ENCODE measurements at regions not wholly inside any gene's neighbourhood (a gene's known extent, or its start where the extent isn't known, plus 50 kb on each side); places are given as distances from the start of the nearest gene placed in this dataset.

DNA sequence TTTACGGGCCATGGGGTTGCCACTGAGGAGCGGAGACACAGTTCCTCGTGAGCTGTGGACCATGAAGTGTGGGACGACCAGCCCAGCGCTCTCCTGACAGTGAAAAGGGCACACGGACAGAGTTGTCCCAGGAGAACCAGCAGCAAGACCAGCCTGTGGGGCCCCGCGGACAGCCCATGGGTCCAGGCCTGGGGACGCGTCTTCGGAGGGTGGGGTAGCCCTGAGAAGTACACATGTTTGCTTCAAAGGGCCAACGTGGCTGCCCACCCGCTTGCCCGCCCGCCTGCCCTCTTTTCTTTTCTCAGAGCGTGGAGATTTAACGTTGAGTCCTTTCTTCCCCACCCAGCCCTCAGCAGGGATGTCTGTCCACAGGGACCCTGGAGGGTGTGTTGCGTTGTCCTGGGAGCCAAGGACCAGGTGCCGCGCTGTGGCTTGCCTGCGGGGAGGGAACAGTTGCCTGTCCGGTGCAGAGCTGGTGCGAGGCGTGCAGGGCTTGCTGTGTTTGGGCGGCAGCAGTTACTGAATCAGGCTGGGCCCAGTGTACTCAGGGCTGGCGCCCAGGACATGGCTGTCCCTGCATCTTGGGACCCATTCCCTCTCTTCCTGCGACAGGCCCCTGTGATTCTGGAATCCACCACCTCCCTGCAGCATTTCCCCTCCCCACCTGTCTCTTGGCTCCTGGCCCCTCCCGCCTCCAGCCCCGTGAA, 120.1 kb upstream of the HDAC4 start:
- DNase-seq (ENCODE audit: low read depth, low spot score) = no peak

DNA sequence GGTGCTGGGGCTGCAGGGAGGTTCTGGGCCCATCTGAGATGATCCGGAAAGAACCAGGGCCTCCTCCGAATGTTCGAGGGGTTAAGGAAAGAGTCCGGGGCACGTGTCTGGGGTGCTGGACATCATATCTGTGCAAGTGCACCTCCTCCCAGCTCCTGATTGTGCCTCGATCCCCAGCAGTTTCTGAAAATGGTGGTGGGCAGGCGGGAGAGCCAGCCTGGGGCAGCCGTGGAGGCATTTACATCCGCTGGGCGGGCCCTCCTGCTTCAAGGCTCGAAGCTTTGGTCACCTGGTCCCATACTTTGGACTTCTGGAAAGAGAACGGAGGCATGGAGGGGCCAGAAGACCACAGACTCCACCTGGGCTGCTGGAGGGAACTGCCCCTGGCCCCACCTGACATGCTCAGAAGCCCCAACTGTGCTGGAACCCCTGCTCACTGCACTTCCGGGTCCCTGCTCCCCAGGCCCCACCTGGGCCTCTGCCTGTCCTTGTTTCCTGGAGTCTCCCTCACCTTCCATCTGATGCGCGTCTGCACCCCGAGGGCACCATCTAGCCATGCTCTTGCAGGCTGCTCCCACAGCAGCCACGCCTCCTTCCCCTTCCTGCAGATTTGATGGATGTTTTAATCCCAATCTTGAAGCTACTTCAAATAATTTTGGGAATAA, 119.2 kb upstream of the HDAC4 start:
- no peak for DNase-seq (ENCODE audit: low read depth, low spot score)

DNA sequence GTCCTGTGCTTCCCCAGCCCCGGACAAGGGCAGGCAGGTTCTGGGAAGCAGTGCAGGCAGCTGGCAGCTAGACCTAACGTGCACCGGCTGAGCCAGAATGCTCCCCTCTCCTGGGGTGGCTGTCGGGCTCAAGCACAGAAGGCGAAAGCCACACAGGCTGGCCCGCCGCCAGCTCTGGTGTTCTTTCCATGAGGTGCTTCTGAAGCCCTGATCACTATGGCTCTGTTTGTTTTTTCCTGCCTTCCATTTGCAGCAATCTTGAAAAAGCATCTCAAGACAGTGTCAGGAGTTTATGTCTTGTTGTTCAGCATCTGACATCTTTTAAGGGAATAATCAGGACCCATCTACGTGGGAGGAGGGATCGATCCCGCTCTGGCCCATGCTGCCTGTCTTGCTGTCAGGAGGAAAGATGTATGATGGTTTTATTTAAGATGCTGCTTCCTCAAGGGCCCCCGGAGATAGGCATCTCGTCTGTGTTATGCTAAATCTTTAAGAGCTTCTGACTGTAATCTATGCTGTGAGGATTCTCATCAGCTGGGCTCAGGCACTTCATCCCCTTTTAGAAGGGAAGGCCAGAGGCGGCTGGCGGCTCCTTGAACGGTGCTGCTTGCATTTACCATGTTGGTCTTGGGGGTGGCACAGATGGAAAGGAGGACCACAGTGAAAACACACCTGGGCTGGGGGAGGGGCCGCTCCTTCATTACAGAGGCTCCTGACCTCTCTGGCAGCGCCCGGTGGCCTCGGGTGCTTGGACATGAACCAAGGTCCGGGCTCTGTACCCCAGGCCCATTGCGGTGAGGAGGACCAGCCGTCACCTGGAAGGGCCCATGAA, 118.5 kb upstream of the HDAC4 start:
- DNase-seq (ENCODE audit: low read depth, low spot score) = no peak

DNA sequence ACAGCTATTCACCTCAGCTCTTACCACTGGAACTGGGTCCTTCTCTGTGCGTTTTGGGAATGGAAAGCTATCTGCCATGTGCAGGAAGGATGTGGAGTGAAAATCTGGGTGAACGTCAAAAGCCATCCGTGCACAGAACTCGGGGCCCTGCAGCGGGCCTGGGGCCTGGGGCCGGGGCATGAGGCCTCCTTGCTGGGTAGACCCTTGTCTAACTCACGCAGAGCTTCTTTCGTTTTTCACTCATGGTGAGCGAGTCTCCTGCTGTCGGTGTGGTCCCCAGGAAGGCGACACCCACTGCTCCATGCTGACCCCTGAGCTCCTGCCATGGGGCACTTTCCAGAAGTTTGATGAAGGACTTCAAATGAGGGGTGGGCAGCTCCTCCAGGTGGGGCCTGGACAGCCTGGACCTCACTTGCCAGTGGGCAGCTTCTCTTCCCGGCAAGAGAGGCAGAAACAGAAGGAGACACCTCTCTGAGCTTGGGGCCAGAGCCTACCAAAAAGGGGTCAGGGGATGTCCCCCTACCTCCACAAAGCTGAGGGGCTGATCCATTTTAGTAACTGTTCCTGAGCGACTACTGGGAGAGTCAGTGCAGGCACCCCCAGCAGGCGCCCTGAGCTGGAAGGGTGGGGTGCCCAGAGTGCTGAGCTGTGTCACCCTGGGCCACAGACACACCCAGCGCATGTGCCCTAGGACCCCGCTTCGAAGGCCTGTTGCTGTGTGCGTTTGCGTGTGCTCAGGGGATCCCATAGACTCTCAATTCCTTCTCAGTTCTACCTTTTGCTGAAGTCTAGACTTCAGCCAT, 117.7 kb upstream of the HDAC4 start:
- no peak for DNase-seq (ENCODE audit: low read depth, low spot score)

DNA sequence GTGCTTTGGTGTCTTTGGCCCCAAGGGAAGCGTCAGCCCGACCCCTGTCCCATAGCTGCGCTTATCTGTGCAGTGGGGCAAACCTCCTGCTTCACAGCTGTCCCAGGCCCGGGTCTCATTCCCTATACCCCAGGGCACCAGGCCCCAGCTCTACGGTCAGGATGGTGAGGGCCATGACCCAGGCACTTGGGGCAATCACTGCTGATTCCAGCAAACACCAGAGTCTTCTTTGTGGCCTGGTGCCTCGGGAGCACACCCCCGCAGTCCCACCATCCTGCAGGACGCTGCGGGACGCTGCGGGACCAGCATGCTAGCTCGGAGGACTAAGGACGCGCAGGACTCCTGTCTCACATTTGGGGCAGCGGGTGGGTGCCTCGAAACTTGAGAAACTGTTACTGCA, 116.9 kb upstream of the HDAC4 start:
- DNase-seq (ENCODE audit: low read depth, low spot score) = no peak

DNA sequence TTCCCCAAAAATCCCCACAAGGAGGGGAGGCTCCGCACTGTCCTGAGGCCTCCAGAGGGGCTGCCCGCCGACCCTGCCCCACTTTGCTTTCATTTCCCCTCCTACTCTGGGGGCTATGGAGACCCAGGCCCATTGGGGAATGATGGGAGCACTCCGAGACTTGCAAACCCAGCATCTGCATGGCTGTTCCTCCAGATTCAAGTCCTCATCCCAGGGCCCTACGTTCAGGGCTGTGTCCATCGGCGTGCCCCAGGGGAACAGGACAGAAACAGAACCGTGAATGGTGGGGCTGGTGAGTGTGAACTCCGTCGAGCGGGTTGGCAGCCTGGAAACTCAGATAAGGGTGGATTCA, 116.1 kb upstream of the HDAC4 start:
- no peak for DNase-seq (ENCODE audit: low read depth, low spot score)

DNA sequence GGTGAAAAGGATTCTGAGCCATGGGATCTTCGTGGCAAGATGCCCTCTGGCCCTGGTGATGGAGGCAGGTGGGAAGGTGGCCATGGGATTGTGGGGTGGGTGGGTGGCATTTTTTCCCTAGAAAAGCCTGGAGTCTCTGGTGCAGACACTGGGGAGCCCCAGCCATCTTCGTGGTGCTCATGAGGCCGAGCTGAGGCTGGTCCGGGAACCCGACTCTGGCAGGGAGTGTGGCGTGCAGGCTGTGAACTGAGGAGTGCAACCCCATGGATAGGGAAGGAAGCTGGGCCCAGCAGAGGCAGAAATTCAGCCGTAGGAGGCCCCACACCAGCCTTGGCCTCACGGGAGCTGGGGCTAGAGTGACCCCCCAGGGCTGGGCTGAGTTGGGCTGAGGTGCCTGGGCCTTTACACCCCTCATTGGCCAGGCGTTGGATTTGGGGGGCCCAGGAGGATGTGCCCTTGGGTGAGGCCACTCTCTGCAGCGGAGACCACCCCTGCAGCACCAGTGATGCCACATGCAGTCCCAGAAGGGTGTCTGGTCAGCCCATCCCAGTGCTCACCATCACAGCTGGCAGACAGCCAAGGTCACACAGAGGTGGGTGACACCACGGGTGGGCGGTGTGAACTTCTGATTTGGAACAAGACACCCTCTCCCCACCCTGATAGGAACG, 115.6 kb upstream of the HDAC4 start:
- DNase-seq (ENCODE audit: low read depth, low spot score) = no peak

DNA sequence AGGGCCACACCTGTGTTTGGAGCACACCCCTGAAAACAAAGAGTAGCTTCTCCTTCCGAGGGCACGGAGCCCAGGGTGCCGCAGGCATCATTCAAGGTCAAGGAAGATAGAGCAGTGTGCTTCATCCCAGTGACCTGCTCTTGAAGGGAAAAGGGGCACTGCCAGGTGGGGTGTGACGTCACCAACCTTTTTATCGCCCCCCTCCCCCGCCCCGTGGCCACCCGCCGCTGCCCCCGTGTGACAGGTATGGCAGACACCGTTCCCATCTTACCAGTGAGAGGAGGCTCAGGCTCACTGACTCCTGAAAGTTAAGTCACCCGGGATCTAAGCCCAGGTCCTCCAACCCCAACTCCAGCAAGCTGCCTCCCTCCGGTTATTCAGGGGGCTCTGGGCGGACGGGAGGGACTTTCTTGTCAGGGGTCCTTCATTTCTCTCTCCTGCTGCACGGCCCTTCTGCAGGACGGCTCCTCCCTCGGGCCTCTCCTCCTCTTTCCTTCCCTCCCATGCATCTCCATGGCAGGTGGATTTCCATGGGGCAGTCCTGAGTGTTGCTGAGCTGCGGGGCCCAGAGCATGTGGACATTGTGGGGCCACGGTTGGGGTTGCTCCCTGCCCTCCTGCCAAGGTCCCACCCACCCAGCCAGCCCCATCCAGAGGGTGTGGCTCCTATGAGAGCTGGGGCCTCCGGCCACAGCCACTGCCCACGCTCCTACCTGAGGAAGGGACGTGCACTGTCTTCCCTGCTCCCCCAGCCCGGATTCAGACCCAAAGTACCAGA, 114.1 kb upstream of the HDAC4 start:
- DNase-seq (ENCODE audit: low read depth, low spot score) = no peak

DNA sequence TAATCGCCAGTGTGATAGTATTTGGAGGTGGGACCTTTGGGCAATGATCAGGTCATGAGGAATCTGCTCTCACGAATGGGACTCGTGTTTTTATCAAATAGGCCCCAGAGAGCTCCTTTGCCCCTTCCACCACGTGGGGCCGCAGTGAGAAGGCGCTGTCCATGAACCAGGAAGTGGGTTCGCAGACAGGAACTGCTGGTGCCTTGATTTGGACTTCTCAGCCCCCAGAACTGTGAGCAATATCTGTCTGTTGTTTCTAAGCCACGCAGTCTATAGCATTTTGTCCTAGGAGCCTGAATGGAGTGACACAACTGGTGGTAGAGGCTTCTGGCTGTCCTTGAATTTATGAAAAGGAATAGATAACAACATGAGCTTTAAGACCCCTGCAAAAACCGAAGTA, 111.2 kb upstream of the HDAC4 start:
- DNase-seq (ENCODE audit: low read depth, low spot score) = no peak

DNA sequence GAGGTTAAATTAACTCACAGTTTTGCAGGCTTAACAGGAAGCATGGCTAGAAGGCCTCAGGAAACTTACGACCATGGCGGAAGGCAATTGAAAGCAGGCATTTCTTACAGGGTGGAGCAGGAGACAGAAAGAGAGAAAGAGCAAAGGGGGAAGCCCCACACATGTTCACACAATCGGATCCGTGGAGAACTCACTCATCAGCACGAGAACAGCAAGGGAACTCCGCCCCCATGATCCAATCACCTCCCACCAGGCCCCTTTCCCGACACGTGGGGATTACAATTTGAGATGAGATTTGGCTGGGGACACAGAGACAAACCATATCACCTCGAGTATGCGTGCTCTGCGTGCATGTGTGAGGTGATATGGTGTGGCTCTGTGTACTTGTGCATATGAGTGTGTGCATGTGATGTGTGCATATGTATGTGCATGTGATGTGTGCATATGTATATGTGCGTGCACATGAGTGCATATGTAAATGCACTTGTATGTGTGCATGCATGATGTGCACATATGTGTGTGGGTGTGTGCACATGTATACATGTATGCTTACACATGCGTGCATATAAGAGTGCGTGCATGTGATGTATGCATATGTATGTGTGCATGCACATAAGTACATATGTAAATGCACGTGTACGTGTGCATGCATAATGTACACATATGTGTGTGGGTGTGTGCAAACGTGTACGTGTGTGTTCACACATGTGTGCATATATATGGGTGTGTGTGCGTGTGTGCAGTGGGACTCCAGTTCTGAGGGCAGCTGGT, 108.7 kb upstream of the HDAC4 start:
- DNase-seq (ENCODE audit: low read depth, low spot score) = no peak

DNA sequence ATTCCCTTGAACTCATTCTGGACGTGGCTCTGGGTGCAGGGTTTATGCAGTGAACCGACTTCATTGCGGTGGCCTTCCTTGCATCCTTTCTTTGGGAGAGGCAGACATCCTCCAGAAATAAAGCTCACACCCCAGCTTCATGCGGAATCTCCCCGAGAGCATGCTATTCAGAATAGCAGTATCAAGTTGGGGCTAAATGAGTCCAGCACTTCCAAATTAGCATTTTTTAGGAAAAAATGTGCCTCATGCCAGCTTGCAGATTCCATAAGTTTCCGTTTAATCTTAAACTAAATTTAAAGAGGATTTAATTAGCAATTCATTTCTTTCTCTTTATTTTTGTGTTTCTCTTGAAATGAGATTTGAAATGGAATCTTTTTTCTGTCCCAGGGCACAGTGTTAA, 107.4 kb upstream of the HDAC4 start:
- no peak for DNase-seq (ENCODE audit: low read depth, low spot score)

DNA sequence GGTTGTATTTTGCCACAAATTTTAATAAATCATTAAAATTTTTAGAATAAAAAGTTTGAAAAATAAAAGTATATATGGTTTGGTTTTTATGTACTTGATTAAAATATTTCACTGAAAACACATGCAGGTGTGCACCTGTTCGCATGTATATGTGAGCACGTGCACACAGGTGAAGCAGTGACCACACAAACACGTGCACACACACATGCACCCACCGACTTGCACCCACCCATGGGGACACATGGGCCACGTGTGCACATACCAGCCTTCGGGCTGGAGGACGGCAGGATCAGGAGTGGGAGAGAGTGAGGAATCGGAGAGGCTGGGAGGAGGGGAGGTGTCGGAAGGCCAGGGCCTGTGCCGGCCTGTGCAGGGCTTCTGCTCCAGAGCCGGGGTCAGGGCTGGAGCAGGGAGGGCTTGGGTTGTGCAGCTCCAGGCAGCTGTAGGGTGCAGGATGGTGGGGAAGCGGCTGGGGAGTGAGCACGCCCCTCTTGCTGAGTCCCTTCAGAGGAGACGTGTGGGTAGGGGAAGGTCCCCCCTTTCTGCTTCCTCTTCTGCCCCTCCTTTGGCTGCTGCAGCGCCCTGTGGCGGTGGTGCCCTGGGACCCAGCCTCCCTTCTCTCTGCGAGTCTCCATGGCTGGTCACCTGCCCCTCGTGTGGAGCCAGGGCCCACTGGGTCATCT, 106.9 kb upstream of the HDAC4 start:
- no peak for DNase-seq (ENCODE audit: low read depth, low spot score)

DNA sequence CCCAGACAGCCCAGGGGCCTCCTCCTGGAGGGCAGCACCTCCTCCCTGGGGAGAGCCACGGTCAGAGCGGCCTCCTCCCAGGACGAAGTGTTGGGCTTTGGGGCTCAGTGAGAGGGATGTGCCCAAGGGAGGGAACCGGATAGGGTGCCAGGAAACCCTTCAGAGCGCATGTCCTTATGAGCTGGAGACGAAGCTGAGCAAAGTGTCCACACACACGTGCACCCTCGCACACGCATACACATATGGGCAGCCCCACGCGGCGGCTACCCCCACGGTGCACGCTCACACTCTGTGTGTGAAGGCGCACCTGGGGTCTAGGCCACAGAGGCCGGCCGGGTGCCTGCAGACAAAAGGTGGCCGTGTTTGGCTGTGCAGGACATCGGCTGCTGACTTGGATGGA, 106.1 kb upstream of the HDAC4 start:
- no peak for DNase-seq (ENCODE audit: low read depth, low spot score)

DNA sequence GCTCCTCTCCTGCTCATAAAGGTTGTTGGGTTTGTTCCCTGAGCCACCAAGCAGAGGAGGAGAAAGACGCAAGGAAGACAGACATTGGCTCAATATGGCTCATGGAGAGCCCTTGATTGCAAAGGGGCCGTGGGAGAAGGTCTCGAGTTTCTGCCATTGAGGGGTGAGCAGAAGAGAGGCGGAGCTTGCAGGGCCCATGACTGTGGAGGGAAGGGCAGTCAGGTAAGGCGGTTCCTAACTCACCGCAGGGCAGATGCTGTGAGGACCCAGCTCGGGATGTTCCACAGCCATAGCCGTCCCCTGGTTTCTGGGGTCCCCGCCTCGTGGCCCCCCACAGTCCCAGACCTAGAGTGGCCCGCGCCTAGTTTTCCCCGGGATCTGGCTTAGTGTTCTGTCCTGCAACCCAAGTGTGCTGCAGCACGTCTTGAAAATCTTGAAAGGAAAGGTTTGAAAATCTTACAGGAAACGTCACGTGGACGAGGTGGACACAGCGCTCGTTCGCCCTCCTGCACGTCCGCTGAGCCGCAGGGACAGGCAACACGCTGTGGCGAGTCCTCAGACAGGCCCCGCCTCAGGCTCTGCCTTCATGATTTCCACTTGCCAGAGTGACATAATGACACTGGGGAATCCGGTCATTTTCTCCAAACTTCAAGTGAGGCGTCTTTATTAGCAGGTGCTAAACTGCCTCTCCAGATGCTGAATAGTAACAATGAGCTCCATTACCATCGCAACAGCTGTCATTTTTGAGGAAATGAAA, 105.5 kb upstream of the HDAC4 start:
- DNase-seq (ENCODE audit: low read depth, low spot score) = no peak

DNA sequence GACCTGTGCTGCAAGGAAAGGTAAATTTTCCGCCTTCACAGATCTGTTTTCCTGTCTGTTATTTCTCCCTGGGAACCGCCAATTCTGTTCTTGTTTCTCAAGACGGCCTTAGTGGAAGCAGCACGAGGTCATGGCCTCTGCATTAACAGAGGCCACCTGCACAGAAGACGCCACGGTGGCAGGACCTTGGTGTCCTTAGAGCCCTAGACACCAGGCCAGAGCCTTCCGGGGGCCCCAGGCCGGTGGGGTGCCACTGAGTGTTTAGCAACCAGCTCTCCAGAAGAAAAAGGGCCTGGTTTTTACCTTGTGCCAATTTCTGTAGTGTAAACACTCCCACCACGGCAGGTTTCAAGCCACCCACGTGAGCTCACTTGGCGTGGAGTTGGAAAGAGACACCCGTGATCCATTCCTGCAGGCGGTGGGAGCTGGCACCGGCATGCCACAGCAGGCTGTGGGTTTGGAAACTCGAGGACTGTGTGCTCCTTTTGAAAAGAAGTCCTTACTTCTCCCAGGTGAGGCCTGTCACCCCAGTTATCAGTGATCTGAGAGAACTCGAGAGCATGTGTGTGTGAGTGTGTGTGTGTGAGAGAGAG, 103.9 kb upstream of the HDAC4 start:
- DNase-seq (ENCODE audit: low read depth, low spot score) = no peak

DNA sequence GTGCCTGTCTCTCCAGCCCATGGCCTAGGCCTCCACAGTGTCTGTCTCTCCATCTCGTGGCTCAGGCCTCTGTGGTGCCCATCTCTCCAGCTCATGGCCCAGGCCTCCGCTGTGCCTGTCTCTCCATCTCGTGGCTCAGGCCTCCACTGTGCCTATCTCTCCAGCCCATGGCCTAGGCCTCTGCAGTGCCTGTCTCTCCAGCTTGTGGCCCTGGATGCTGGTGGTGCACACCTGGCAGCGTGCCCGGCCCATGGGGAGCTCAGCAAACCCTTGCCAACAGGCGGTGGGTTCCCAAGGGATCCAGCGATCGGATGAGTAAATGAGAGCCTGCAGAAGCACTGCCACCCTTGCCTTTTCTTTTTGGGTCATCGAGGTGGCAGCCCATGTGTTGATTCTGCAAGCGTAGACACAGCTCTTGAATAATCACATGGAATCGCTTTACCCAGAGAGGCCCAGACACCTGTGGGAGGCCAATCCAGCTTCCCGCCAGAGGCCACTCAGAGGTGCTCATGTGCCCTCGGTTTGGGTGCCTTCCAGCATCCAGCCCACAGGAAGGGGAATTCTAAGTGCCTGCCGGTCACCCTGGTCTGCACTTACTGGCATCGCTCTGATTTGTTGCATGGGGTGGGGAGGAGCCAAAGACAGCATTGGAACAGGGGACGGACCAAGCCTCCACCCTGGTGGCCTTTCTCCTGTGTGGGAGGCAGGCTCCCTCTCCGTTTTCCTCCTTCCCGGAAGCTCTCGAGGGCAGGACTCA, 101.8 kb upstream of the HDAC4 start:
- no peak for DNase-seq (ENCODE audit: low read depth, low spot score)
